Neuronal stem cell (in vitro differentiated cells): ENCODE measurements at regions not wholly inside any gene's neighbourhood (a gene's known extent, or its start where the extent isn't known, plus 50 kb on each side); places are given as distances from the start of the nearest gene placed in this dataset.
"Not testable (repeated sequence)": the region's sequence is repeated elsewhere in the genome, so short reads cannot be mapped to it uniquely, and the experiment has no call there.

Experiments
- DNase-seq: peaks from one replicate; pipeline ENCODE4 v3.0.0-alpha.2; 2013; ENCODE audit warnings: low spot score
- H2AFZ ChIP-seq: one replicate; pipeline ENCODE4 v1.6.1; 2013; ENCODE audit warnings: mild to moderate bottlenecking, low read length, inconsistent platforms
- H2AK5ac ChIP-seq: 2 replicates; pipeline ENCODE4 v1.6.1; 2013; ENCODE audit warnings: low read depth, mild to moderate bottlenecking, inconsistent platforms, low read length, moderate library complexity, mixed read lengths
- H2BK120ac ChIP-seq: 2 replicates; pipeline ENCODE4 v1.6.1; 2013; ENCODE audit warnings: low read depth, mild to moderate bottlenecking, inconsistent platforms, low read length, moderate library complexity, mixed read lengths
- H2BK12ac ChIP-seq: one replicate; pipeline ENCODE4 v1.6.1; 2013; ENCODE audit warnings: low read length, inconsistent platforms
- H2BK15ac ChIP-seq: 2 replicates; pipeline ENCODE4 v1.6.1; 2013; ENCODE audit warnings: mild to moderate bottlenecking, low read length, inconsistent platforms, mixed read lengths
- H2BK5ac ChIP-seq: one replicate; pipeline ENCODE4 v1.6.1; 2013; ENCODE audit warnings: inconsistent platforms, mild to moderate bottlenecking, low read length, moderate library complexity
- H3K14ac ChIP-seq: one replicate; pipeline ENCODE4 v1.6.1; 2013; ENCODE audit warnings: low read length, inconsistent platforms
- H3K18ac ChIP-seq: 2 replicates; pipeline ENCODE4 v1.6.1; 2013; ENCODE audit warnings: low read length, inconsistent platforms
- H3K23ac ChIP-seq: 2 replicates; pipeline ENCODE4 v1.6.1; 2013; ENCODE audit warnings: low read depth, mild to moderate bottlenecking, mixed read lengths, low read length, inconsistent platforms; ENCODE audit not compliant: poor library complexity
- H3K27ac ChIP-seq: replicated peaks from 3 replicates; pipeline ENCODE4 v1.5.1; 2013; ENCODE audit warnings: low read length, inconsistent platforms
- H3K27me3 ChIP-seq, 3 experiments: 2 replicates each; pipeline ENCODE4 v1.6.1; 2013; ENCODE audit warnings: low read length in 3 of 3, mild to moderate bottlenecking in 2 of 3, inconsistent platforms in 1 of 3, low read depth in 1 of 3, mixed read lengths in 1 of 3, moderate library complexity in 1 of 3; ENCODE audit not compliant: control insufficient read depth in 3 of 3, insufficient read depth in 3 of 3
- H3K36me3 ChIP-seq, 2 donors: replicated peaks in 1 of 2; 2 replicates each; pipeline ENCODE4 v1.6.1; 2013; ENCODE audit warnings: low read length in 2 of 2; ENCODE audit not compliant: control insufficient read depth in 2 of 2, insufficient read depth in 2 of 2
- H3K4ac ChIP-seq: 2 replicates; pipeline ENCODE4 v1.6.1; 2013; ENCODE audit warnings: inconsistent platforms, mild to moderate bottlenecking, low read length, moderate library complexity
- H3K4me1 ChIP-seq, 2 donors: 1 replicate in 1 of 2; 2 replicates in 1 of 2; pipeline ENCODE4 v1.6.1; 2013; ENCODE audit warnings: low read length in 2 of 2, low read depth in 1 of 2; ENCODE audit not compliant: control insufficient read depth in 2 of 2, insufficient read depth in 1 of 2
- H3K4me2 ChIP-seq: one replicate; pipeline ENCODE4 v1.6.1; 2013; ENCODE audit warnings: mild to moderate bottlenecking, low read length, inconsistent platforms; ENCODE audit not compliant: insufficient read depth, poor library complexity, severe bottlenecking
- H3K4me3 ChIP-seq, 2 donors: 2 replicates each; pipeline ENCODE4 v1.5.1; 2013; ENCODE audit warnings: low read length in 2 of 2, mild to moderate bottlenecking in 2 of 2, inconsistent platforms in 1 of 2, moderate library complexity in 1 of 2
- H3K79me1 ChIP-seq: one replicate; pipeline ENCODE4 v1.6.1; 2013; ENCODE audit warnings: low read depth, mild to moderate bottlenecking, inconsistent platforms, low read length, moderate library complexity
- H3K9ac ChIP-seq: one replicate; pipeline ENCODE4 v1.6.1; 2013; ENCODE audit warnings: mild to moderate bottlenecking, low read depth, low read length, inconsistent platforms; ENCODE audit not compliant: poor library complexity
- H3K9me3 ChIP-seq, 2 donors: replicated peaks in 1 of 2; 2 replicates each; pipeline versions ENCODE3 to v1.6.1; 2013; ENCODE audit warnings: low read length in 2 of 2, mild to moderate bottlenecking in 2 of 2, inconsistent platforms in 1 of 2, low read depth in 1 of 2, mixed read lengths in 1 of 2, moderate library complexity in 1 of 2; ENCODE audit not compliant: control insufficient read depth in 2 of 2, insufficient read depth in 1 of 2
- H4K8ac ChIP-seq: one replicate; pipeline ENCODE4 v1.6.1; 2013; ENCODE audit warnings: low read depth, mild to moderate bottlenecking, inconsistent platforms, low read length, moderate library complexity
- H4K91ac ChIP-seq: one replicate; pipeline ENCODE4 v1.6.1; 2013; ENCODE audit warnings: low read length, low read depth, mild to moderate bottlenecking, inconsistent platforms; ENCODE audit not compliant: poor library complexity
- WGBS, 2 donors: extraction: QIAGEN DNeasy Blood & Tissue Kit; methylation state at CpG; one replicate each; pipeline ENCODE4 v1.1.7; 2013; ENCODE audit warnings: missing lambda C conversion rate in 2 of 2, mixed read lengths in 1 of 2; ENCODE audit not compliant: insufficient read length in 2 of 2, insufficient replicate concordance in 1 of 2; ENCODE audit errors: extremely low coverage in 2 of 2; 5-methylcytosine and 5-hydroxymethylcytosine counted together

- H2AFZ ChIP-seq = no peak overlapping the region
- H3K9ac ChIP-seq = no peak overlapping the region
- H3K4ac ChIP-seq = no peak overlapping the region
- no peak overlapping the region for H2BK12ac ChIP-seq
- DNase-seq = no peak
- no peak overlapping the region for H3K14ac ChIP-seq
- WGBS, 2 donors = no CpG with 5 or more reads among the region's 1 CpG
- no peak overlapping the region for H2AK5ac ChIP-seq
- no peak overlapping the region for H2BK15ac ChIP-seq
- no peak overlapping the region for H4K91ac ChIP-seq
- no peak overlapping the region for H2BK120ac ChIP-seq
- no peak overlapping the region for H3K18ac ChIP-seq
- no peaks in the 10 kb centered on the region for H3K9me3 ChIP-seq
- H3K4me1 ChIP-seq = no peaks in the 10 kb centered on the region
- H3K27me3 ChIP-seq = no peaks in the 10 kb centered on the region
- H3K4me2 ChIP-seq = no peak overlapping the region
- no peak overlapping the region for H2BK5ac ChIP-seq
- H3K79me1 ChIP-seq = no peaks in the 10 kb centered on the region
- H3K27ac ChIP-seq = no peak overlapping the region
- no peak overlapping the region for H4K8ac ChIP-seq
- H3K23ac ChIP-seq = no peak overlapping the region
- H3K36me3 ChIP-seq = no peaks in the 10 kb centered on the region
- no peak overlapping the region for H3K4me3 ChIP-seq
These were observed 1070.5 kb downstream of the SI start for GRCh38 chr3:164007765-164008164.

- Histone ChIP-seq H3K79me1 (no peaks in the 10 kb centered on the region), H2BK12ac (no peak overlapping the region), H3K36me3 (no peaks in the 10 kb centered on the region), H2BK120ac (no peak overlapping the region), H2BK15ac (no peak overlapping the region), H3K4me2 (no peak overlapping the region), H4K91ac (no peak overlapping the region), H3K14ac (no peak overlapping the region), H4K8ac (no peak overlapping the region), H2AFZ (no peak overlapping the region), H3K9me3 (no peaks in the 10 kb centered on the region), H3K27me3 (no peaks in the 10 kb centered on the region), H3K27ac (no peak overlapping the region), H2AK5ac (no peak overlapping the region), H3K4me1 (no peaks in the 10 kb centered on the region), H3K4me3 (no peak overlapping the region), H3K9ac (no peak overlapping the region), H3K23ac (no peak overlapping the region), H3K4ac (no peak overlapping the region), H3K18ac (no peak overlapping the region), H2BK5ac (no peak overlapping the region)
- DNase-seq = no peak
- no CpG with 5 or more reads among the region's 22 CpGs for WGBS, 2 donors
These were observed 1074.1 kb downstream of the SI start for GRCh38 chr3:164004205-164004604.

- not testable (repeated sequence) for H3K23ac ChIP-seq, H3K79me1 ChIP-seq, H2BK12ac ChIP-seq, H3K4me2 ChIP-seq, H3K27ac ChIP-seq, H2AK5ac ChIP-seq, H2BK120ac ChIP-seq, H3K4me1 ChIP-seq, H3K18ac ChIP-seq, H3K9me3 ChIP-seq, H4K91ac ChIP-seq, H3K4ac ChIP-seq, H2BK5ac ChIP-seq, H2BK15ac ChIP-seq, H3K14ac ChIP-seq, H3K36me3 ChIP-seq, H4K8ac ChIP-seq, H3K4me3 ChIP-seq, H2AFZ ChIP-seq, DNase-seq, H3K27me3 ChIP-seq, H3K9ac ChIP-seq
- no CpG with 5 or more reads among the region's 21 CpGs for WGBS, 2 donors
These were observed 1075.3 kb downstream of the SI start for GRCh38 chr3:164003016-164003415.

GRCh38 chr3:163983940-163984339, 1094.4 kb downstream of the SI start:
- Histone ChIP-seq H3K14ac (no peak overlapping the region), H3K9ac (no peak overlapping the region), H2BK15ac (no peak overlapping the region), H3K4me1 (no peaks in the 10 kb centered on the region), H3K23ac (no peak overlapping the region), H3K27ac (no peak overlapping the region), H3K18ac (no peak overlapping the region), H2BK5ac (no peak overlapping the region), H4K91ac (no peak overlapping the region), H3K27me3 (no peaks in the 10 kb centered on the region), H3K4ac (no peak overlapping the region), H3K9me3 (no peaks in the 10 kb centered on the region), H3K4me2 (no peak overlapping the region), H4K8ac (no peak overlapping the region), H2AFZ (no peak overlapping the region), H3K36me3 (no peaks in the 10 kb centered on the region), H3K79me1 (no peaks in the 10 kb centered on the region), H2BK120ac (no peak overlapping the region), H2AK5ac (no peak overlapping the region), H2BK12ac (no peak overlapping the region), H3K4me3 (no peak overlapping the region)
- WGBS, 2 donors = no CpG with 5 or more reads among the region's 6 CpGs
- no peak for DNase-seq
